ENCODE measurements at regions not wholly inside any gene's neighbourhood (a gene's known extent, or its start where the extent isn't known, plus 50 kb on each side); places are given as distances from the start of the nearest gene placed in this dataset.

DNA sequence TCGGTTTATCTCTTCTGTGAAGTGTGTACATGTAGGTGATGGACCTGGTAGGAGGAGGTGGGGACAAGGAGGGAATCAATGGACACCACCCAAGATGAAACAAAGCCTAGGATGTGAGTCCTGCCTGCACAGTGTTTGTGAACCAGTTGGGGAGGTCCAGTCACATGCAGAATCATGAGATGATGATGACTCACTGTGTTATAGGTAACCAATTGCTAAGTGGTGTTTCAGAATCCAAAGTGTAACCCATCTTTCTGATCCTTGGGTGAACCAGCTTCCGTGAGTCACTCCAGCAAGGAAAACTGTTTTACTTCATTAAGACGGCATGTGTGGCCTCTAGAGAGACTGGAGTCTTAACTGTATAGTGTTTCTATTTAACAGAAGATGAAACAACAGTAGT lies 57.9 kb upstream of the HPF1 start:
- no peak for TF ChIP-seq POLR2A (IDR thresholded peaks at IDR 0.05; ENCODE audit: low read length)
- no peak for TF ChIP-seq GATA1 (IDR thresholded peaks at IDR 0.05; ENCODE audit: low read depth, low read length)

Measured in erythroblast (primary cell).